Activated CD8-positive, alpha-beta T cell treated with anti-CD3 and anti-CD28 coated beads for 36 hours (primary cell): ENCODE measurements at regions not wholly inside any gene's neighbourhood (a gene's known extent, or its start where the extent isn't known, plus 50 kb on each side); places are given as distances from the start of the nearest gene placed in this dataset.

Experiments
- ATAC-seq: fragments of 200-7000 bp; cut with Tn5 transposase; one replicate; pipeline ENCODE4 v1.10.0; 2021; ENCODE audit warnings: mild to moderate bottlenecking, moderate library complexity
- CTCF ChIA-PET: fragments of 350-600 bp; sonication (Branson Sonifier 250); formaldehyde crosslinking; loops from one replicate; lab custom pipeline; 2021; ENCODE audit warnings: antibody characterized with exemption; lab: Charles Lee
- POLR2A ChIA-PET: fragments of 350-600 bp; sonication (Branson Sonifier 250); formaldehyde crosslinking; loops from one replicate; lab custom pipeline; 2021; ENCODE audit warnings: antibody characterized with exemption; lab: Charles Lee
- DNase-seq: peaks from one replicate; pipeline ENCODE4 v3.0.0-alpha.2; 2020
- H3K27ac Mint-ChIP-seq: one replicate; pipeline ENCODE4 v1.8.0; 2021; ENCODE audit warnings: mild to moderate bottlenecking, mixed read lengths
- H3K27me3 Mint-ChIP-seq: one replicate; pipeline ENCODE4 v1.8.0; 2021; ENCODE audit warnings: mixed read lengths
- H3K36me3 Mint-ChIP-seq: one replicate; pipeline ENCODE4 v1.8.0; 2021; ENCODE audit warnings: low read depth, mixed read lengths
- H3K4me1 Mint-ChIP-seq: one replicate; pipeline ENCODE4 v1.8.0; 2021; ENCODE audit warnings: low read depth, mixed read lengths
- H3K4me3 Mint-ChIP-seq: one replicate; pipeline ENCODE4 v1.8.0; 2021; ENCODE audit warnings: mild to moderate bottlenecking, moderate library complexity, mixed read lengths
- H3K9me3 Mint-ChIP-seq: one replicate; pipeline ENCODE4 v1.8.0; 2021; ENCODE audit warnings: mixed read lengths
- CTCF ChIP-seq: fragments of 200-600 bp; IDR thresholded peaks from one replicate; pipeline ENCODE4 v1.8.0; 2022; ENCODE audit warnings: antibody characterized with exemption, mild to moderate bottlenecking
- intact Hi-C: fragments of 100-400 bp; cut with micrococcal nuclease; formaldehyde crosslinking; loops from one replicate; pipeline ENCODE4 v1.10.0; 2022

- ChIA-PET POLR2A (no interaction called here), CTCF (no interaction called here)
- intact Hi-C loops: no loop called here
- no peaks in the 10 kb centered on the region for H3K36me3 Mint-ChIP-seq
- H3K4me1 Mint-ChIP-seq: no peaks in the 10 kb centered on the region
- ATAC-seq (no peak), DNase-seq (no peak)
- no peak overlapping the region for H3K27ac Mint-ChIP-seq
- no peak for TF ChIP-seq CTCF
- no peaks in the 10 kb centered on the region for H3K9me3 Mint-ChIP-seq
- H3K27me3 Mint-ChIP-seq: no peaks in the 10 kb centered on the region
- H3K4me3 Mint-ChIP-seq: no peak overlapping the region
These were observed 545.2 kb downstream of the STK39 start for GRCh38 chr2:167702227-167702626.

DNA sequence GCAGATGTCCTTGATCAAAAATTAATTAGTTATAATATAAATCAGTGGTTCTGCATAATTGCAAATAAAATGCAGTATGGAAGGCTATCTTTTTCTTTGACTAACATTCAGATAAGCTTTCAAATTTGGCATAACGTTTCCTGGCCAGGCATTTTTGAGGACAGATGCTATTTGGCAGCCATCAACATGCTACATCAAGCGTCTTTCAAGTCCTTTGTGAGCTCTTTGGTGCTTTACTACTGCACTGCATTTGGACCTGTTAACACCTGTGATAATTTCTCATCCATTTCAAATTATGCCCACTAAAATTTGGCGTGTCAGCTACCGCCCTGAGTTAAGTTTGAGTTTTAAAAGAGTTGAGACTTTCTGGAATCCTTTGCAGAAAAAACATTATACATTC lies 545.7 kb downstream of the STK39 start:
- Mint-ChIP-seq H3K4me1 (no peaks in the 10 kb centered on the region), H3K4me3 (no peak overlapping the region), H3K36me3 (no peaks in the 10 kb centered on the region), H3K9me3 (no peaks in the 10 kb centered on the region), H3K27ac (no peak overlapping the region), H3K27me3 (no peaks in the 10 kb centered on the region)
- no peak for TF ChIP-seq CTCF
- ChIA-PET POLR2A (no interaction called here), CTCF (no interaction called here)
- DNase-seq (no peak), ATAC-seq (no peak)
- intact Hi-C loops: no loop called here

DNA sequence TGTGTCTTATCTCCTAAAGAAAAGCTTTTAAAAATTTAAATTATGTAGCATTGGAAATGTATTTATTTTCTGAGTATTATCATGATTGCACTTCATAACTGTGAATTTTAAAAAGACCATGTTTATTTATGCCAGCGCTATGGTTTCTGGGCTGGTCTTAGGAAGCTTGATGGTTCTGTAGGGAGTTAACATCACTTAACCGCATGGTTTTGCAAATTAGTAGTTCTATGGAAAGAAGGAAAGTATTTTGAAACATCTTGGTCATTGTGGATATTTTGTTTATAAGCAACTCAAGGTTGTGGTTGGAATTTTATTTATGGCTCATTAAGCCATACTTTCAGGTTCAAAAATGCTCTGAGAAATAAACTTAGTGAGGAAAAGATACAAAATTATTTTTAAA lies 549.4 kb downstream of the STK39 start:
- no peak for TF ChIP-seq CTCF
- no peak for ATAC-seq
- H3K4me3 Mint-ChIP-seq: no peak overlapping the region
- H3K4me1 Mint-ChIP-seq: no peaks in the 10 kb centered on the region
- H3K36me3 Mint-ChIP-seq: no peaks in the 10 kb centered on the region
- H3K9me3 Mint-ChIP-seq: no peaks in the 10 kb centered on the region
- H3K27me3 Mint-ChIP-seq: no peaks in the 10 kb centered on the region
- POLR2A ChIA-PET: no interaction called here
- intact Hi-C loops: no loop called here
- no peak for DNase-seq
- CTCF ChIA-PET: no interaction called here
- no peak overlapping the region for H3K27ac Mint-ChIP-seq

- ChIA-PET CTCF (no interaction called here), POLR2A (no interaction called here)
- no peak for ATAC-seq
- H3K9me3 Mint-ChIP-seq: no peaks in the 10 kb centered on the region
- H3K4me1 Mint-ChIP-seq: no peaks in the 10 kb centered on the region
- intact Hi-C loops: no loop called here
- H3K4me3 Mint-ChIP-seq: no peak overlapping the region
- no peaks in the 10 kb centered on the region for H3K36me3 Mint-ChIP-seq
- no peak overlapping the region for H3K27ac Mint-ChIP-seq
- H3K27me3 Mint-ChIP-seq: no peaks in the 10 kb centered on the region
- TF ChIP-seq CTCF: no peak
- no peak for DNase-seq
These were observed 550.2 kb downstream of the STK39 start for GRCh38 chr2:167697194-167697593.

DNA sequence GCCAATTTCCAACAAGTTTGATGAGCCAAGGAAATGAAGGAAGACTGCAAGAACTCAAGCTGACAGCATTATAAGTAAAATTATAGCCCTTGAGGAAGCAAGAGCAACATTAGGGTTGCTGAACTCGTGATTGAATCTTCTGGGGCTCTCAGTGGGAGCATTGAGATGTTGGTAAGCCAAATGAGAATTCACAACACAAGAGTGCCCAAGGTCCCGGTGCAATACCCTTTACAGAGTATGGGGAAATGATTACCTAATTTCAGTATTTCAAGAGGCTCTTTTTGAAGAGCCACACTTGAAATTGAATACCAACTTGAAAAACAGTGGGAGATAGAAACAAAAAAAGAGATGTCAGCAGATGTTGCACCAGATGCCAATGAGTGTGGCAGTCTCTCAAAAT lies 554.5 kb downstream of the STK39 start:
- no peaks in the 10 kb centered on the region for H3K9me3 Mint-ChIP-seq
- intact Hi-C loops: no loop called here
- ChIA-PET CTCF (no interaction called here), POLR2A (no interaction called here)
- DNase-seq: no peak
- TF ChIP-seq CTCF: no peak
- ATAC-seq: no peak
- H3K27me3 Mint-ChIP-seq: no peaks in the 10 kb centered on the region
- H3K4me3 Mint-ChIP-seq: no peak overlapping the region
- H3K36me3 Mint-ChIP-seq: no peaks in the 10 kb centered on the region
- no peak overlapping the region for H3K27ac Mint-ChIP-seq
- no peaks in the 10 kb centered on the region for H3K4me1 Mint-ChIP-seq
